ENCODE measurements at regions not wholly inside any gene's neighbourhood (a gene's known extent, or its start where the extent isn't known, plus 50 kb on each side); places are given as distances from the start of the nearest gene placed in this dataset.
"Not testable (repeated sequence)": the region's sequence is repeated elsewhere in the genome, so short reads cannot be mapped to it uniquely, and the experiment has no call there.

DNA sequence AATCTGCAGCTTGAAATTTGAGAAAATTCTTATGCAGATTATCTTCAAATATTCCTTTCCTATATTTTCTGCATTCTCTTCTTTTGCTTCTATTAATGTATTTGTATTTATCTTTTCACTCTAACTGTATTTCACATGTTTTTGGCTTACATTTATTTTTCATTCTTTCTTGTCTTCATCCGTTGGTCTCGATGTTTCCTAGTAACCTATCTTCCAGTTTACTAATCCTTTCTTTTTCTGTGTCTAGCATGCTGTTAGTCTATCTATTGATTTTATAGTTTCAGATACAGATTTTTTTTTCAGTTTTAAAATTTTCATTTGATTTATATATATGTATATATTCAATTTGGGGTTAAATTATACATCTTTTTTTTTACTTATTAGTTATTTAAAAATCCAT is 556.2 kb downstream of the RFPL4B start:
- TF ChIP-seq, protein P1, sequence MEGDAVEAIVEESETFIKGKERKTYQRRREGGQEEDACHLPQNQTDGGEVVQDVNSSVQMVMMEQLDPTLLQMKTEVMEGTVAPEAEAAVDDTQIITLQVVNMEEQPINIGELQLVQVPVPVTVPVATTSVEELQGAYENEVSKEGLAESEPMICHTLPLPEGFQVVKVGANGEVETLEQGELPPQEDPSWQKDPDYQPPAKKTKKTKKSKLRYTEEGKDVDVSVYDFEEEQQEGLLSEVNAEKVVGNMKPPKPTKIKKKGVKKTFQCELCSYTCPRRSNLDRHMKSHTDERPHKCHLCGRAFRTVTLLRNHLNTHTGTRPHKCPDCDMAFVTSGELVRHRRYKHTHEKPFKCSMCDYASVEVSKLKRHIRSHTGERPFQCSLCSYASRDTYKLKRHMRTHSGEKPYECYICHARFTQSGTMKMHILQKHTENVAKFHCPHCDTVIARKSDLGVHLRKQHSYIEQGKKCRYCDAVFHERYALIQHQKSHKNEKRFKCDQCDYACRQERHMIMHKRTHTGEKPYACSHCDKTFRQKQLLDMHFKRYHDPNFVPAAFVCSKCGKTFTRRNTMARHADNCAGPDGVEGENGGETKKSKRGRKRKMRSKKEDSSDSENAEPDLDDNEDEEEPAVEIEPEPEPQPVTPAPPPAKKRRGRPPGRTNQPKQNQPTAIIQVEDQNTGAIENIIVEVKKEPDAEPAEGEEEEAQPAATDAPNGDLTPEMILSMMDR (IDR thresholded peaks at IDR 0.05; ENCODE audit: low read depth, low read length, missing control alignments): no peak
- H3K4me3 ChIP-seq (replicated peaks; ENCODE audit: low read depth, low read length): no peak overlapping the region
- DNase-seq (ENCODE audit: extremely low read depth, low read depth): no peak

- TF ChIP-seq, protein P1 (IDR thresholded peaks at IDR 0.05; ENCODE audit: low read depth, low read length, missing control alignments): no peak
- DNase-seq (ENCODE audit: extremely low read depth, low read depth): peak; percentile 70
- no peak overlapping the region for H3K4me3 ChIP-seq (replicated peaks; ENCODE audit: low read depth, low read length)
These were observed 559.6 kb downstream of the RFPL4B start for GRCh38 chr6:112906726-112907125.

DNA sequence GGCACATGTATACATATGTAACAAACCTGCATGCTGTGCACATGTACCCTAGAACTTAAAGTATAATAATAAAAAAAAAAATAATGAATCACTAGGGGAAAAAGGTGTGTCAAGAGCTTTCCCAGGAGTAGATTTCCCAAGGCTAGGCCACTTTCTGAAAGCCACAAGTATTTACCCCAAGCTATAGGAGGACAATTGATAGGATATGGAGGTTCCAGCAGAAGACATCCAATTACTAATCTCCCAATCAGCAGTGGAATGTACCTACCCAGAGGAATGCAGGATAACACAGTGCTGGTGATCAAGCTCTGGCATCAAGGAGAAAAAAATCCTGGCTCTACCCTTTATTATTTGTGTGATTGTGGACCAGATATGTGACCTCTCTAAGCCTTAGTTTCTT is 562.7 kb downstream of the RFPL4B start:
- no peak overlapping the region for H3K4me3 ChIP-seq (replicated peaks; ENCODE audit: low read depth, low read length)
- TF ChIP-seq, protein P1 (IDR thresholded peaks at IDR 0.05; ENCODE audit: low read depth, low read length, missing control alignments): no peak
- DNase-seq (ENCODE audit: extremely low read depth, low read depth): no peak

GRCh38 chr6:112910256-112910655 is 563.1 kb downstream of the RFPL4B start:
- no peak overlapping the region for H3K4me3 ChIP-seq (replicated peaks; ENCODE audit: low read depth, low read length)
- TF ChIP-seq, protein P1 (IDR thresholded peaks at IDR 0.05; ENCODE audit: low read depth, low read length, missing control alignments): no peak
- DNase-seq (ENCODE audit: extremely low read depth, low read depth): peak; percentile 40

GRCh38 chr6:112911959-112912358 is 564.8 kb downstream of the RFPL4B start:
- peak; percentile 72 for DNase-seq (ENCODE audit: extremely low read depth, low read depth)
- TF ChIP-seq, protein P1 (IDR thresholded peaks at IDR 0.05; ENCODE audit: low read depth, low read length, missing control alignments): no peak
- no peak overlapping the region for H3K4me3 ChIP-seq (replicated peaks; ENCODE audit: low read depth, low read length)

- TF ChIP-seq, protein P1 (IDR thresholded peaks at IDR 0.05; ENCODE audit: low read depth, low read length, missing control alignments): no peak
- no peak overlapping the region for H3K4me3 ChIP-seq (replicated peaks; ENCODE audit: low read depth, low read length)
- DNase-seq (ENCODE audit: extremely low read depth, low read depth): no peak
These were observed 565.4 kb downstream of the RFPL4B start for GRCh38 chr6:112912416-112913101.

DNA sequence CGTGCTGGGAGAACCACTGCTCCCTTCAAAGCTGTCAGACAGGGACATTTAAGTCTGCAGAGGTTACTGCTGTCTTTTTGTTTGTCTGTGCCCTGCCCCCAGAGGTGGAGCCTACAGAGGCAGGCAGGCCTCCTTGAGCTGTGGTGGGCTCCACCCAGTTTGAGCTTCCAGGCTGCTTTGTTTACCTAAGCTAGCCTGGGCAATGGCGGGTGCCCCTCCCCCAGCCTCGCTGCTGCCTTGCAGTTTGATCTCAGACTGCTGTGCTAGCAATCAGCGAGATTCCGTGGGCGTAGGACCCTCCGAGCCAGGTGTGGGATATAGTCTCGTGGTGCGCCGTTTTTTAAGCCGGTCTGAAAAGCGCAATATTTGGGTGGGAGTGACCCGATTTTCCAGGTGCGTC is 572.6 kb downstream of the RFPL4B start:
- DNase-seq (ENCODE audit: extremely low read depth, low read depth); H3K4me3 ChIP-seq (replicated peaks; ENCODE audit: low read depth, low read length): not testable (repeated sequence)
